ENCODE measurements at regions not wholly inside any gene's neighbourhood (a gene's known extent, or its start where the extent isn't known, plus 50 kb on each side); places are given as distances from the start of the nearest gene placed in this dataset.

GRCh38 chr6:94099072-94099471, 679.7 kb upstream of the EPHA7 start:
- TF ChIP-seq RARB (CRISPR knock-in tag; IDR thresholded peaks at IDR 0.05) = no peak
- no peak for TF ChIP-seq ZNF8 (CRISPR knock-in tag; IDR thresholded peaks at IDR 0.05)
- TF ChIP-seq OSR1 (CRISPR knock-in tag; IDR thresholded peaks at IDR 0.05) = no peak
- TF ChIP-seq TSHZ2 (CRISPR knock-in tag; IDR thresholded peaks at IDR 0.05) = no peak
- TF ChIP-seq ARNTL (CRISPR knock-in tag; IDR thresholded peaks at IDR 0.05; ENCODE audit: borderline replicate concordance, low read depth) = no peak
- no peak for TF ChIP-seq GLIS3 (CRISPR knock-in tag; IDR thresholded peaks at IDR 0.05)
- no peak for TF ChIP-seq ZFP30 (CRISPR knock-in tag; IDR thresholded peaks at IDR 0.05)
- no peak for TF ChIP-seq ZNF565 (CRISPR knock-in tag; conservative IDR thresholded peaks at IDR 0.05; ENCODE audit: low read depth)
- TF ChIP-seq PPARA (CRISPR knock-in tag; IDR thresholded peaks at IDR 0.05; ENCODE audit: borderline replicate concordance) = no peak
- TF ChIP-seq ZNF70 (CRISPR knock-in tag; IDR thresholded peaks at IDR 0.05) = no peak
- no peak for TF ChIP-seq CREB5 (CRISPR knock-in tag; IDR thresholded peaks at IDR 0.05; ENCODE audit: low read depth)
- TF ChIP-seq ESRRG (CRISPR knock-in tag; IDR thresholded peaks at IDR 0.05) = no peak
- TF ChIP-seq PATZ1 (CRISPR knock-in tag; IDR thresholded peaks at IDR 0.05; ENCODE audit: borderline replicate concordance) = no peak

Measured in SK-N-SH treated with all-trans-retinoic acid at 6 μM for 48 hours (cell line).